GM13976 (cell line): ENCODE measurements at regions not wholly inside any gene's neighbourhood (a gene's known extent, or its start where the extent isn't known, plus 50 kb on each side); places are given as distances from the start of the nearest gene placed in this dataset.

Source experiments
- DNase-seq: peaks from one replicate; pipeline ENCODE4 v3.0.0; 2012; ENCODE audit warnings: low spot score
- CTCF ChIP-seq: IDR thresholded peaks from 2 replicates; pipeline ENCODE4 v1.5.1; 2012; ENCODE audit warnings: borderline replicate concordance, mild to moderate bottlenecking; ENCODE audit not compliant: insufficient read depth; ENCODE audit errors: extremely low read depth, missing control alignments, control extremely low read depth
- in situ Hi-C: fragments of 300-500 bp; cut with MboI; formaldehyde crosslinking; loops from one replicate; pipeline ENCODE4 v1.12.0; 2022; ENCODE audit warnings: low sequenced_read_pairs, mixed read lengths, inconsistent platforms; ENCODE audit not compliant: unreplicated experiment

- in situ Hi-C loops = no loop called here
- TF ChIP-seq CTCF = no peak
- DNase-seq = no peak
These were observed 85.3 kb upstream of the SERBP1 start for GRCh38 chr1:67515324-67516080.

GRCh38 chr1:67517046-67517445 lies 86.8 kb upstream of the SERBP1 start:
- TF ChIP-seq CTCF = no peak
- no peak for DNase-seq
- in situ Hi-C loops = no loop called here

GRCh38 chr1:67522001-67522441 lies 91.8 kb upstream of the SERBP1 start:
- TF ChIP-seq CTCF = no peak
- in situ Hi-C loops = no loop called here
- no peak for DNase-seq

GRCh38 chr1:67522793-67523192 lies 92.6 kb upstream of the SERBP1 start:
- in situ Hi-C loops = no loop called here
- TF ChIP-seq CTCF = no peak
- no peak for DNase-seq

GRCh38 chr1:67524143-67525052 lies 94.2 kb upstream of the SERBP1 start:
- no peak for DNase-seq
- TF ChIP-seq CTCF = peak; percentile 23
- in situ Hi-C loops = no loop called here

- no peak for DNase-seq
- TF ChIP-seq CTCF = no peak
- in situ Hi-C loops = no loop called here
These were observed 95.0 kb upstream of the SERBP1 start for GRCh38 chr1:67525053-67525760.
